ENCODE measurements at regions not wholly inside any gene's neighbourhood (a gene's known extent, or its start where the extent isn't known, plus 50 kb on each side); places are given as distances from the start of the nearest gene placed in this dataset.
A peak's percentile ranks its signal among the peaks of the same experiment; 100 is the strongest.

GRCh38 chr3:113096188-113096892 lies 105.6 kb downstream of the GTPBP8 start:
- no peak for DNase-seq

GRCh38 chr3:113097960-113098447 lies 107.2 kb downstream of the GTPBP8 start:
- DNase-seq = no peak

- no peak for DNase-seq
Measured at GRCh38 chr3:113100063-113100462, 109.3 kb downstream of the GTPBP8 start.

- no peak for DNase-seq
Measured at GRCh38 chr3:113103588-113103987, 107.8 kb upstream of the BOC start.

GRCh38 chr3:113104357-113105092 lies 106.8 kb upstream of the BOC start:
- no peak for DNase-seq

- DNase-seq = no peak
Measured at GRCh38 chr3:113105093-113105449, 106.3 kb upstream of the BOC start.

GRCh38 chr3:113105966-113106660 lies 105.2 kb upstream of the BOC start:
- no peak for DNase-seq

- DNase-seq = no peak
Measured at GRCh38 chr3:113110267-113110666, 101.1 kb upstream of the BOC start.

- peak; percentile 7 for DNase-seq
Measured at GRCh38 chr3:113111011-113111707, 100.2 kb upstream of the BOC start.

GRCh38 chr3:113113361-113113760 lies 98.0 kb upstream of the BOC start:
- DNase-seq = no peak

- no peak for DNase-seq
Measured at GRCh38 chr3:113117511-113118234, 93.7 kb upstream of the BOC start.

GRCh38 chr3:113118336-113118735 lies 93.0 kb upstream of the BOC start:
- DNase-seq = no peak

GRCh38 chr3:113124256-113124830 lies 87.0 kb upstream of the BOC start:
- no peak for DNase-seq

GRCh38 chr3:113125951-113126350 lies 85.4 kb upstream of the BOC start:
- DNase-seq = no peak

- no peak for DNase-seq
Measured at GRCh38 chr3:113128386-113129015, 82.9 kb upstream of the BOC start.

- DNase-seq = no peak
Measured at GRCh38 chr3:113129168-113129567, 82.2 kb upstream of the BOC start.

- no peak for DNase-seq
Measured at GRCh38 chr3:113132571-113132996, 78.8 kb upstream of the BOC start.

- no peak for DNase-seq
Measured at GRCh38 chr3:113133140-113133539, 78.2 kb upstream of the BOC start.

- DNase-seq = peak; percentile 27
Measured at GRCh38 chr3:113136071-113136470, 75.3 kb upstream of the BOC start.

GRCh38 chr3:113136544-113136943 lies 74.8 kb upstream of the BOC start:
- no peak for DNase-seq

Measured in OCI-M1 (cell line).